A549 (cell line): ENCODE measurements at regions not wholly inside any gene's neighbourhood (a gene's known extent, or its start where the extent isn't known, plus 50 kb on each side); places are given as distances from the start of the nearest gene placed in this dataset.

Experiments
- ATAC-seq, 2 experiments: fragments of 200-7000 bp in 1 of 2; fragments of >200 bp in 1 of 2; cut with Nextera tagmentation in 1 of 2; cut with Tn5 transposase in 1 of 2; 3 replicates each; pipeline versions ENCODE4 v1.8.0 to v1.9.1; 2018 to 2020; ENCODE audit warnings: mild to moderate bottlenecking in 1 of 2, moderate library complexity in 1 of 2
- CTCF ChIA-PET: fragments of 300-600 bp; sonication (Branson Sonifier 250); formaldehyde crosslinking; extraction: SDS; loops from one replicate; lab custom pipeline; 2021; ENCODE audit warnings: antibody characterized with exemption, inconsistent platforms; lab: Yijun Ruan, JAX
- POLR2A ChIA-PET: fragments of 350-600 bp; formaldehyde crosslinking; extraction: SDS; loops from one replicate; lab custom pipeline; 2021; ENCODE audit warnings: antibody characterized with exemption, inconsistent platforms; lab: Yijun Ruan, JAX
- DNase-seq, 2 experiments: peaks; one replicate each; pipeline versions ENCODE4 v3.0.0 to v3.0.0-alpha.2; 2011 to 2016; ENCODE audit warnings: low read depth in 1 of 2, low spot score in 1 of 2
- FAIRE-seq: peaks from 2 replicates; lab custom pipeline; 2011; peaks lifted over from hg19 to GRCh38; lab: Jason Lieb, UNC
- H3K27ac ChIP-seq, 2 experiments: fragments of >200 bp; sonication (Bioruptor Twin); formaldehyde crosslinking; 3 replicates each; pipeline ENCODE4 v1.5.1; 2016 to 2017
- H3K4me1 ChIP-seq: fragments of >200 bp; sonication (Bioruptor Twin); formaldehyde crosslinking; 3 replicates; pipeline ENCODE4 v1.6.1; 2016
- H3K4me2 ChIP-seq: fragments of >200 bp; sonication (Bioruptor Twin); formaldehyde crosslinking; 3 replicates; pipeline ENCODE4 v1.6.1; 2016
- H3K4me3 ChIP-seq: fragments of >200 bp; sonication (Bioruptor Twin); formaldehyde crosslinking; 3 replicates; pipeline ENCODE4 v1.5.1; 2016
- H3K9me3 ChIP-seq: fragments of >200 bp; sonication (Bioruptor Twin); formaldehyde crosslinking; 3 replicates; pipeline ENCODE4 v1.6.1; 2016
- ATOH8 ChIP-seq: fragments of 250-450 bp; sonication (Bioruptor Pico); IDR thresholded peaks from 2 replicates; pipeline ENCODE4 v1.5.0; 2020; ENCODE audit warnings: low read depth, mild to moderate bottlenecking, moderate library complexity
- BCL3 ChIP-seq: fragments of >200 bp; sonication (Bioruptor Twin); formaldehyde crosslinking; IDR thresholded peaks from 3 replicates; pipeline ENCODE4 v1.6.1; 2016
- CBX2 ChIP-seq: fragments of 200-600 bp; sonication (generic); IDR thresholded peaks from 2 replicates; pipeline ENCODE4 v1.6.1; 2016; ENCODE audit warnings: low read depth, mild to moderate bottlenecking, borderline replicate concordance
- CBX8 ChIP-seq: fragments of 200-600 bp; sonication (generic); IDR thresholded peaks from 2 replicates; pipeline ENCODE4 v1.6.1; 2016
- CHD2 ChIP-seq: fragments of 150-350 bp; IDR thresholded peaks from 2 replicates; pipeline ENCODE4 v1.6.1; 2014; ENCODE audit warnings: low read length; ENCODE audit not compliant: partially characterized antibody
- E2F6 ChIP-seq: IDR thresholded peaks from 2 replicates; pipeline ENCODE4 v1.6.1; 2012; ENCODE audit warnings: low read depth, borderline replicate concordance
- ESRRA ChIP-seq: fragments of 150-350 bp; IDR thresholded peaks from 2 replicates; pipeline ENCODE4 v1.6.1; 2014; ENCODE audit warnings: mild to moderate bottlenecking, low read length, borderline replicate concordance
- FOXS1 ChIP-seq: fragments of 250-450 bp; sonication (Bioruptor Pico); IDR thresholded peaks from 2 replicates; pipeline ENCODE4 v1.5.0; 2020; ENCODE audit warnings: mild to moderate bottlenecking, moderate library complexity
- HES2 ChIP-seq: fragments of >200 bp; sonication (Bioruptor Twin); formaldehyde crosslinking; IDR thresholded peaks from 2 replicates; pipeline ENCODE4 v1.6.1; 2016
- HEYL ChIP-seq: fragments of 250-450 bp; sonication (Bioruptor Pico); IDR thresholded peaks from 2 replicates; pipeline ENCODE4 v1.8.0; 2021; ENCODE audit warnings: mild to moderate bottlenecking, moderate library complexity
- HMGXB4 ChIP-seq: fragments of 250-450 bp; sonication (Bioruptor Pico); IDR thresholded peaks from 2 replicates; pipeline ENCODE4 v1.5.0; 2021; ENCODE audit warnings: mild to moderate bottlenecking, moderate library complexity, borderline replicate concordance
- HOXB13 ChIP-seq: fragments of 250-450 bp; sonication (Bioruptor Pico); IDR thresholded peaks from 2 replicates; pipeline ENCODE4 v1.5.0; 2020; ENCODE audit warnings: low read depth, mild to moderate bottlenecking, moderate library complexity
- HOXB5 ChIP-seq: fragments of 250-450 bp; sonication (Bioruptor Pico); IDR thresholded peaks from 2 replicates; pipeline ENCODE4 v1.5.0; 2020; ENCODE audit warnings: mild to moderate bottlenecking, moderate library complexity
- KDM5A ChIP-seq: fragments of 200-600 bp; sonication (generic); IDR thresholded peaks from 2 replicates; pipeline ENCODE4 v1.6.1; 2016; ENCODE audit warnings: antibody characterized with exemption, mild to moderate bottlenecking
- MAX ChIP-seq: IDR thresholded peaks from 2 replicates; pipeline ENCODE4 v1.6.1; 2012
- PBX3 ChIP-seq: IDR thresholded peaks from 2 replicates; pipeline ENCODE4 v1.6.1; 2012
- PHF8 ChIP-seq: fragments of 200-600 bp; sonication (generic); IDR thresholded peaks from 2 replicates; pipeline ENCODE4 v1.6.1; 2016; ENCODE audit warnings: low read depth, mild to moderate bottlenecking, antibody characterized with exemption, moderate library complexity, borderline replicate concordance
- RAD21 ChIP-seq, 2 experiments: fragments of >200 bp in 1 of 2; sonication (Bioruptor Twin) in 1 of 2; formaldehyde crosslinking in 1 of 2; IDR thresholded peaks in 1 of 2; conservative IDR thresholded peaks in 1 of 2; 2 replicates in 1 of 2; 3 replicates in 1 of 2; pipeline ENCODE4 v1.6.1; 2012 to 2018; ENCODE audit warnings: inconsistent platforms in 1 of 2
- SMC3 ChIP-seq: fragments of >200 bp; sonication (Bioruptor Twin); formaldehyde crosslinking; IDR thresholded peaks from 3 replicates; pipeline ENCODE4 v1.6.1; 2018; ENCODE audit warnings: inconsistent platforms
- TFCP2L1 ChIP-seq: fragments of 250-450 bp; sonication (Bioruptor Pico); IDR thresholded peaks from 2 replicates; pipeline ENCODE4 v1.5.0; 2021; ENCODE audit warnings: mild to moderate bottlenecking
- TP53 ChIP-seq: fragments of 250-450 bp; sonication (Bioruptor Pico); IDR thresholded peaks from 2 replicates; pipeline ENCODE4 v1.5.0; 2021; ENCODE audit warnings: mild to moderate bottlenecking, moderate library complexity
- ZSCAN20 ChIP-seq: fragments of 250-450 bp; sonication (Bioruptor Pico); IDR thresholded peaks from 2 replicates; pipeline ENCODE4 v1.8.0; 2022; ENCODE audit warnings: mild to moderate bottlenecking, moderate library complexity
- WGBS: methylation state at CpG from one replicate; pipeline ENCODE4 v1.1.6; 2017; ENCODE audit errors: missing lambda C conversion rate; 5-methylcytosine and 5-hydroxymethylcytosine counted together

GRCh38 chr22:48591286-48592065, 1236.2 kb downstream of the BRD1 start:
- TF ChIP-seq BCL3 (no peak), HOXB5 (no peak), SMC3 (no peak), MAX (no peak)
- CTCF ChIA-PET: no interaction called here
- WGBS: 95% methylated on average over 8 of the region's 29 CpGs
- no peaks in the 10 kb centered on the region for H3K4me1 ChIP-seq
- H3K9me3 ChIP-seq: no peaks in the 10 kb centered on the region
- FAIRE-seq (no peak), DNase-seq (no peak), ATAC-seq (no peak)
- H3K4me2 ChIP-seq: no peak overlapping the region
- POLR2A ChIA-PET: no interaction called here
- H3K4me3 ChIP-seq: no peak overlapping the region
- no peak overlapping the region for H3K27ac ChIP-seq

GRCh38 chr22:48589901-48590300, 1237.8 kb downstream of the BRD1 start:
- H3K9me3 ChIP-seq: no peaks in the 10 kb centered on the region
- H3K27ac ChIP-seq: no peak overlapping the region
- H3K4me3 ChIP-seq: no peak overlapping the region
- H3K4me1 ChIP-seq: no peaks in the 10 kb centered on the region
- ATAC-seq (no peak), FAIRE-seq (no peak), DNase-seq (no peak)
- ChIA-PET POLR2A (no interaction called here), CTCF (no interaction called here)
- no peak overlapping the region for H3K4me2 ChIP-seq
- WGBS: 70% methylated on average over 11 of the region's 19 CpGs
- no peak for TF ChIP-seq HES2
- TF ChIP-seq E2F6: no peak
- no peak for TF ChIP-seq CBX2
- TF ChIP-seq CBX8: no peak
- TF ChIP-seq ESRRA: no peak
- TF ChIP-seq TP53 (CRISPR knock-in tag): no peak
- no peak for TF ChIP-seq TFCP2L1 (CRISPR knock-in tag)
- no peak for TF ChIP-seq ATOH8 (CRISPR knock-in tag)
- TF ChIP-seq HMGXB4: no peak
- TF ChIP-seq RAD21 (conservative IDR thresholded peaks at IDR 0.05 in 1 of 2, IDR thresholded peaks at IDR 0.05 in 1 of 2): no peak
- no peak for TF ChIP-seq CHD2
- TF ChIP-seq HOXB13 (CRISPR knock-in tag): no peak
- TF ChIP-seq HEYL: no peak
- TF ChIP-seq ZSCAN20: no peak
- TF ChIP-seq KDM5A: no peak
- no peak for TF ChIP-seq PHF8
- TF ChIP-seq PBX3: no peak
- TF ChIP-seq FOXS1 (CRISPR knock-in tag): no peak
- TF ChIP-seq, all 56 proteins: peak for 0
